ENCODE measurements at regions not wholly inside any gene's neighbourhood (a gene's known extent, or its start where the extent isn't known, plus 50 kb on each side); places are given as distances from the start of the nearest gene placed in this dataset.

DNA sequence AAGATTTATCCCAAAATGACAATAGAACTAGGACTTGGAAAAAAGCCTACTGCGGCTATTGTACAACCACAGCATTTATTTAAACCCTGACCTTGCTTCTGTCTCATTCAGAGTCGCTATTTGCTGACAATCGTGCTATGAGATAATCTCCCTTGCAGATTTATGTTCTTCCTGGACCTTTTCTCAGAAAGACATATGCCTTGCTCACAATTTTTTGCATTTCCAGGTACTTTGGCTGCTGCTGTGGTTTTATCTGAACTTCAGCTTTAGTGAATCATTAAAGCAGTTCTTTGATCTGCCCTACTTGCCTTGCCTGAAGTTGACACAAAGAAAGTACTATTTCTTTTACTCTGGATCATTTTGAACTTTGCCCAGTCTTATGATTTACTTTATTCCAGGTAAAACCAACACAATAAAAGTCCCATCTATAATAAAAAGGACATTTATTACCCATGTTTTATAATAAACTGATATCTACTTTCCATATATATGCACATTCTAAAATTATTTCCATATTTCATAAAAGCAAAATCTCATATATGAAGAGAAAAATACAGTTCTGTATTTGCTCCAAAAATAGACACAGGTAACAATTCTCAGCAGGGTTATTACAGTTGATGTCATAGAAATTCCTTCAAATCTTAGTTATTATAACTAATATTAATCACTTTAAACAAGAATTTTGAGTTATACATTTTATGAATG is 63.4 kb upstream of the CARD18 start:
- TF ChIP-seq, protein P1, sequence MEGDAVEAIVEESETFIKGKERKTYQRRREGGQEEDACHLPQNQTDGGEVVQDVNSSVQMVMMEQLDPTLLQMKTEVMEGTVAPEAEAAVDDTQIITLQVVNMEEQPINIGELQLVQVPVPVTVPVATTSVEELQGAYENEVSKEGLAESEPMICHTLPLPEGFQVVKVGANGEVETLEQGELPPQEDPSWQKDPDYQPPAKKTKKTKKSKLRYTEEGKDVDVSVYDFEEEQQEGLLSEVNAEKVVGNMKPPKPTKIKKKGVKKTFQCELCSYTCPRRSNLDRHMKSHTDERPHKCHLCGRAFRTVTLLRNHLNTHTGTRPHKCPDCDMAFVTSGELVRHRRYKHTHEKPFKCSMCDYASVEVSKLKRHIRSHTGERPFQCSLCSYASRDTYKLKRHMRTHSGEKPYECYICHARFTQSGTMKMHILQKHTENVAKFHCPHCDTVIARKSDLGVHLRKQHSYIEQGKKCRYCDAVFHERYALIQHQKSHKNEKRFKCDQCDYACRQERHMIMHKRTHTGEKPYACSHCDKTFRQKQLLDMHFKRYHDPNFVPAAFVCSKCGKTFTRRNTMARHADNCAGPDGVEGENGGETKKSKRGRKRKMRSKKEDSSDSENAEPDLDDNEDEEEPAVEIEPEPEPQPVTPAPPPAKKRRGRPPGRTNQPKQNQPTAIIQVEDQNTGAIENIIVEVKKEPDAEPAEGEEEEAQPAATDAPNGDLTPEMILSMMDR (conservative IDR thresholded peaks at IDR 0.05; ENCODE audit: low read depth, low read length) = no peak
- TF ChIP-seq EZH2phosphoT487 (IDR thresholded peaks at IDR 0.05; ENCODE audit: borderline replicate concordance, low read length) (no peak), EZH2 (IDR thresholded peaks at IDR 0.05; ENCODE audit: low read length, unreplicated experiment) (no peak)

Measured in PC-3 (cell line).